KOPT-K1 (cell line): ENCODE measurements at regions not wholly inside any gene's neighbourhood (a gene's known extent, or its start where the extent isn't known, plus 50 kb on each side); places are given as distances from the start of the nearest gene placed in this dataset.

Experiments
- H3K27ac ChIP-seq: fragments of 200-600 bp; sonication (generic); 2 replicates; pipeline ENCODE4 v1.5.1; 2016; ENCODE audit warnings: antibody characterized with exemption, mild to moderate bottlenecking, low read depth, low read length; ENCODE audit not compliant: poor library complexity, severe bottlenecking
- H3K36me3 ChIP-seq: fragments of 200-600 bp; sonication (generic); 2 replicates; pipeline ENCODE4 v1.5.1; 2017; ENCODE audit warnings: antibody characterized with exemption, mild to moderate bottlenecking, low read length, moderate library complexity; ENCODE audit not compliant: insufficient read depth
- H3K9me3 ChIP-seq: fragments of 200-600 bp; sonication (generic); 2 replicates; pipeline ENCODE4 v1.5.1; 2017; ENCODE audit warnings: antibody characterized with exemption, low read length, mild to moderate bottlenecking; ENCODE audit not compliant: insufficient read depth, poor library complexity, severe bottlenecking

DNA sequence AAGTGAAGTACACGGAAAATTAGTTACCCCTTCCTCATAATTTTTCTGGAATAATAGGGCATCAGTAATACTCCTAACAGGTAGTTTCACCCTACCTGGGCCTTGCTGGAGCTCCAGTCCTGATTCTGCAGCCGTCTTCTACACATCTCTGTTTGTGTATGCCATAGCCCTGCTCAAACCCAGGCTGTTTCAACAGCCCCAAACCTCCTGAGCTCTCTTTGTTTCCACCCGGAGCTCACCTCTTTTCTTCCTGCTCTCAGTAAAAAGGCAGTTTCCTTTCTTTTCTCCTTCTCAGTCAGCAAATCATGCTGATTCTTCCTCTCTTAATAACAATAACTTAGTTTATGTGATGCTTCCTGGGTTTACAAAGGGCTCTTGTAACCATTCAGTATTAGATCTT, 355.1 kb upstream of the RUNX1 start:
- H3K27ac ChIP-seq = no peak overlapping the region
- H3K36me3 ChIP-seq = no peaks in the 10 kb centered on the region

DNA sequence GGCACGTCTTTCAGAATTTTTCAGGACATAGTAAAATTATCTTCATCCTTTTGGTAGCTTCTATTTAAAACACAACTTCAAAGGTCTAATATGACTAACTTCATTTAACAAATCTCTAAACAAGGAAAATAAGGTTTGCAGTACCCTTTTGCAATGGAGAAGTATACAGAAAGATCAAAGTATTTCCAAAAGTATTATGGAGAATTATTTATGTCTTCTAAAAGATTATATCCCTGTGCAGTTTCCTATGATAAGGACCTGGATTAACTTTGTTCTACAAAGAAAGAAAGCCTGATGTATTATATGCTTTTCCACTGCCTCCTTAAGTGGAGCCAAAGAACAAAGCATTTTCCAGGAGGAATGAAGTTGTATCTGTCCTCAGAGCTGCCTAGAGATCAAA, 353.0 kb upstream of the RUNX1 start:
- Histone ChIP-seq H3K36me3 (no peaks in the 10 kb centered on the region), H3K27ac (no peak overlapping the region), H3K9me3 (no peaks in the 10 kb centered on the region)

More for the DNA sequence above, 355.1 kb upstream of the RUNX1 start:
- no peaks in the 10 kb centered on the region for H3K9me3 ChIP-seq

DNA sequence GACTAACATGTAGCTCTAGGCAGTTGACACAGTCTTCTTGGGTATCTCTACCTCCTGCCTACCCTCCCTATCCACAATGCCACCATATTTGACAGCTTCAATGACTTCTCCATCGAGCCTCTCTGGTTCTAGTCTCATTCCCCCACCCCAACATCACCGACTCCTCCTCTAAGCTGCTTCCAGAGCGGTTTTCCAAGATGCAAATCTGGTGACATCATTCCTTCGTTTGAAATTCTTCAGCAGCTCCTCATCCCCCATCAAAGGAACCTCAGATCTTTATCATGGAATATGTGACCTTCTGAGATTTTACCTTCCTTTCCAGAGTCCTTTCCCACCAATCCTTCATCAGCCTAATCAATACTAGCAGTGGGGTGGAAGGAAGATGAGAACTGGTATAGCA, 352.4 kb upstream of the RUNX1 start:
- H3K27ac ChIP-seq = no peak overlapping the region
- H3K36me3 ChIP-seq = no peaks in the 10 kb centered on the region

GRCh38 chr21:35400233-35400939, 351.3 kb upstream of the RUNX1 start:
- Histone ChIP-seq H3K36me3 (no peaks in the 10 kb centered on the region), H3K27ac (peak overlapping the region; percentile 19), H3K9me3 (no peaks in the 10 kb centered on the region)

More for the DNA sequence above, 352.4 kb upstream of the RUNX1 start:
- H3K9me3 ChIP-seq = no peaks in the 10 kb centered on the region

DNA sequence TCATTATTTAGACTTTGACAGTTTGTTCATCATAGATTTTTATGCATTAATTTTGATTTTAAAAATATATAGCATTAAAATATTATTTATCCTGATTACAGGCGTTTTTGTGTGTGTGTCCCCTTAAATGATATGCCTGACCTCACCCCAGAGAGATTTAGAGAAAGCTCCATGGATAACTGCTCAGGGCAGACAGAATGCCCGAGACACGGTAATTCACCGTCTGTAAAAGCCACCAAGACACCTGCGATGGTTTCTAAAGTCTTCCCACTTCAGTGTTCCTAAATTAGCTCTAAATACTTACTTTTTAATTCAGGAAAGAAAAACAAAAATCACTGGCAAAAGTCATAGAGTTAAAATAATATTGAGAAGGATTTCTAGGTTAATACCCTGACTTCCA, 350.6 kb upstream of the RUNX1 start:
- Histone ChIP-seq H3K9me3 (no peaks in the 10 kb centered on the region), H3K36me3 (no peaks in the 10 kb centered on the region), H3K27ac (peak overlapping the region; percentile 19)

- peak overlapping the region; percentile 25 for H3K27ac ChIP-seq
- H3K36me3 ChIP-seq = no peaks in the 10 kb centered on the region
- H3K9me3 ChIP-seq = no peaks in the 10 kb centered on the region
These were observed 350.0 kb upstream of the RUNX1 start for GRCh38 chr21:35399002-35399530.

DNA sequence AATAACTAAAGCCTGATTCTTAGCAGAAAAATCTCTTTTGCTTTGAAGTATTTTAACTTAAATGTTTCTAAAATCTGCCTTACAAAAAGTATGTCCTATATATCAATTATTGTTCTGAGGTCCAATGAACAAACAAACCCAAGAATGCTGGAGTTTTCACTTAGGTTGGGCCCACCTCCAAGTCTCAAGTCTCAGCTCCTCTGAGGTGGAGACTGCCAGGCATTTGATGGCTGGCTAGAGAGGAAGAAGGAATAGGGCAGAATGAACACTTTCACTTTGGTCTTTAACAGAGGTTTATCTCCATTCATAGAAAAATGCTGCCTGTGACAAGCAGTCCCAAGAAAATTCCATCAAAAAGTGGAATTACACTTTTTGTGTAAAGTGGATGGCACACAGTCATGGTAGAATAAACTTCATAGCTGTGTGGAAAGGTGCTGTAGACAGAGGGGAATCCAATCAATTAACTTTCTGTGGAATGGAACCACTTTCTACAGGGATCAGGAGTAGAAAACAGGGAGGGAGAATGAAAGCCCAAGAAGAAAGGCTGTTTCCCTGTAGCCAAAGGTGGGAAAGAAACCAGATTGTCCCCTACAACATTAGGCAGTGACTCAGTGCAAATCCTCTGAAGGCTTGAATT, 349.4 kb upstream of the RUNX1 start:
- Histone ChIP-seq H3K27ac (peak overlapping the region; percentile 25), H3K9me3 (no peaks in the 10 kb centered on the region), H3K36me3 (no peaks in the 10 kb centered on the region)

- H3K9me3 ChIP-seq = no peaks in the 10 kb centered on the region
These were observed 348.7 kb upstream of the RUNX1 start for GRCh38 chr21:35397781-35398180.

DNA sequence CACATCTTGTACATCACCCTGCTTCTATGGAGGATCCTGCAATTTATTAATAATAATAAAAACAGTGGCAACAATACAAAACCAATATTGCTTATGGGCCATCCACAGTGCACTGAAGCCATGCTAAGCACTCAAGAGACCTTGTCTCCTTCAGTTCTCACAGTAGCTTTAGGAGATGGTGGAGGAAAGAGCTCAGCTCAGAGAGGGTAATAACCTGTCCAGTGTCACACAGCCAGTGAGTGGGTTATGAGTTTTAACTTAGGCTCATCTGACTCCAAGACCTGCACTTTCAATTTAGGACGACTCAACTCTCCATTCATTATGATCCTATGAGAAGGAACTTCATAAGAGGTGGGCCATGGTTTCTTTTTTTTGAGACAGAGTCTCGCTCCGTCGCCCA, 347.6 kb upstream of the RUNX1 start:
- no peak overlapping the region for H3K27ac ChIP-seq
- no peaks in the 10 kb centered on the region for H3K36me3 ChIP-seq
- no peaks in the 10 kb centered on the region for H3K9me3 ChIP-seq

More at GRCh38 chr21:35397781-35398180, 348.7 kb upstream of the RUNX1 start:
- H3K27ac ChIP-seq = no peak overlapping the region
- H3K36me3 ChIP-seq = no peaks in the 10 kb centered on the region

DNA sequence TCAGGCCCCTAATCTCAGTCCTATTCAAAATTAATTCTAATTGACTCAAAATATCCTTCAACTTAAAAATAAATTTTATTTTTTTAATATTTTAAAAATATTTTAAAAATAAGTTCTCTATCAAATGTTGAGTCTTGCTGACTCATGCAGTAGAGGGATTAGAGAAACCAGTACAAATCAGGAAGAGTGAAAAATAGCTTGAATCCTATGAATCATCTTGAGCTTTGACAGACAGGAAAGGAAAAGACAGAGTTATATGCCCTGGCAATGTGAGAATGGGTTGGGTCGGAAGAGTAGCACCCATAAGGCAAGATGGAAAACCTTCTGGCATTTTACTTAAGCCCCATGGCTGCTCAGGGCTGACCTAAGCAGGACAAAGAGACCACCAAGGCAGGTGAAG, 346.6 kb upstream of the RUNX1 start:
- H3K27ac ChIP-seq = no peak overlapping the region

GRCh38 chr21:35394634-35395369, 345.7 kb upstream of the RUNX1 start:
- H3K9me3 ChIP-seq = no peaks in the 10 kb centered on the region
- no peak overlapping the region for H3K27ac ChIP-seq
- no peaks in the 10 kb centered on the region for H3K36me3 ChIP-seq

More for the DNA sequence above, 346.6 kb upstream of the RUNX1 start:
- no peaks in the 10 kb centered on the region for H3K36me3 ChIP-seq
- H3K9me3 ChIP-seq = no peaks in the 10 kb centered on the region

DNA sequence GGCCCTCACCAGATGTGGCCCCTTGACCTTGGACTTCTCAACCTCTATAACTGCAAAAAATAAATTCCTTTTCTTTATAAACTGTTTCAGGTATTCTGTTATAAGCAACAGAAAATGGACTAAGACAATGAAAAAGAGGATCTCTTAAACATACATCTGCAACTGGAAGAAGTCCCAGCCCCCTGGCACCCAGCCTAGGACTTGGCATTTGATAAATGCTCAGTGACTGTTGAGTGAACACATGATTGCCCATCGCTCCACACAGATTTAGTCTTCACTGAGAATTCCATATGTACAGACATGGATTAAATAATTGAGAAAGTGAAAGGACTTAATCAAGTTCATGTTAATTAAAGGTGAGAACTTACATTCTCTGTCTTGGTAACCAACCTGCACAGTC, 344.9 kb upstream of the RUNX1 start:
- Histone ChIP-seq H3K36me3 (no peaks in the 10 kb centered on the region), H3K27ac (no peak overlapping the region), H3K9me3 (no peaks in the 10 kb centered on the region)

GRCh38 chr21:35390013-35390776, 341.1 kb upstream of the RUNX1 start:
- Histone ChIP-seq H3K27ac (no peak overlapping the region), H3K9me3 (peaks cover 3% of the 10 kb centered on the region), H3K36me3 (no peaks in the 10 kb centered on the region)

GRCh38 chr21:35386491-35387079, 337.5 kb upstream of the RUNX1 start:
- peaks cover 3% of the 10 kb centered on the region for H3K9me3 ChIP-seq
- no peak overlapping the region for H3K27ac ChIP-seq
- H3K36me3 ChIP-seq = no peaks in the 10 kb centered on the region
